ENCODE measurements at regions not wholly inside any gene's neighbourhood (a gene's known extent, or its start where the extent isn't known, plus 50 kb on each side); places are given as distances from the start of the nearest gene placed in this dataset.

GRCh38 chr7:110590415-110590814, 500.5 kb upstream of the LRRN3 start:
- no peak for TF ChIP-seq EZH2phosphoT487 (IDR thresholded peaks at IDR 0.05; ENCODE audit: borderline replicate concordance, low read length)
- TF ChIP-seq, protein P1, sequence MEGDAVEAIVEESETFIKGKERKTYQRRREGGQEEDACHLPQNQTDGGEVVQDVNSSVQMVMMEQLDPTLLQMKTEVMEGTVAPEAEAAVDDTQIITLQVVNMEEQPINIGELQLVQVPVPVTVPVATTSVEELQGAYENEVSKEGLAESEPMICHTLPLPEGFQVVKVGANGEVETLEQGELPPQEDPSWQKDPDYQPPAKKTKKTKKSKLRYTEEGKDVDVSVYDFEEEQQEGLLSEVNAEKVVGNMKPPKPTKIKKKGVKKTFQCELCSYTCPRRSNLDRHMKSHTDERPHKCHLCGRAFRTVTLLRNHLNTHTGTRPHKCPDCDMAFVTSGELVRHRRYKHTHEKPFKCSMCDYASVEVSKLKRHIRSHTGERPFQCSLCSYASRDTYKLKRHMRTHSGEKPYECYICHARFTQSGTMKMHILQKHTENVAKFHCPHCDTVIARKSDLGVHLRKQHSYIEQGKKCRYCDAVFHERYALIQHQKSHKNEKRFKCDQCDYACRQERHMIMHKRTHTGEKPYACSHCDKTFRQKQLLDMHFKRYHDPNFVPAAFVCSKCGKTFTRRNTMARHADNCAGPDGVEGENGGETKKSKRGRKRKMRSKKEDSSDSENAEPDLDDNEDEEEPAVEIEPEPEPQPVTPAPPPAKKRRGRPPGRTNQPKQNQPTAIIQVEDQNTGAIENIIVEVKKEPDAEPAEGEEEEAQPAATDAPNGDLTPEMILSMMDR (IDR thresholded peaks at IDR 0.05; ENCODE audit: low read depth, low read length, poor library complexity, severe bottlenecking), result no peak
